GM23338 (cell line): ENCODE measurements at regions not wholly inside any gene's neighbourhood (a gene's known extent, or its start where the extent isn't known, plus 50 kb on each side); places are given as distances from the start of the nearest gene placed in this dataset.

ENCODE experiments used
- ATAC-seq: fragments of 200-7000 bp; cut with Tn5 transposase; 3 replicates; pipeline ENCODE4 v1.9.1; 2020
- DNase-seq: peaks from one replicate; pipeline ENCODE4 v3.0.0-alpha.2; 2015; ENCODE audit warnings: low spot score
- H2AFZ ChIP-seq: fragments of 200-600 bp; sonication (generic); 2 replicates; pipeline ENCODE4 v1.8.0; 2016; ENCODE audit warnings: antibody characterized with exemption, mild to moderate bottlenecking, moderate library complexity
- H3F3A ChIP-seq: fragments of 200-600 bp; sonication (generic); replicated peaks from 2 replicates; pipeline ENCODE4 v1.8.0; 2017; ENCODE audit warnings: antibody characterized with exemption, mixed run types, low read depth
- H3K27ac ChIP-seq: fragments of 200-600 bp; sonication (generic); 2 replicates; pipeline ENCODE4 v1.6.1; 2016; ENCODE audit warnings: low read depth
- H3K27me3 ChIP-seq: fragments of 200-600 bp; sonication (generic); 2 replicates; pipeline ENCODE4 v1.8.0; 2016; ENCODE audit warnings: mild to moderate bottlenecking, mixed run types, moderate library complexity; ENCODE audit not compliant: insufficient read depth
- H3K36me3 ChIP-seq: fragments of 200-600 bp; sonication (generic); 2 replicates; pipeline ENCODE4 v1.8.0; 2016; ENCODE audit warnings: mild to moderate bottlenecking; ENCODE audit not compliant: insufficient read depth
- H3K4me1 ChIP-seq: fragments of 200-600 bp; sonication (generic); 2 replicates; pipeline ENCODE4 v1.8.0; 2016; ENCODE audit warnings: mild to moderate bottlenecking, moderate library complexity; ENCODE audit not compliant: insufficient read depth
- H3K4me2 ChIP-seq: fragments of 200-600 bp; sonication (generic); 2 replicates; pipeline ENCODE4 v1.7.1; 2017; ENCODE audit warnings: mixed run types
- H3K4me3 ChIP-seq: fragments of 200-600 bp; sonication (generic); 2 replicates; pipeline ENCODE4 v1.6.1; 2016; ENCODE audit warnings: mixed run types
- H3K79me2 ChIP-seq: fragments of 200-600 bp; sonication (generic); replicated peaks from 2 replicates; pipeline ENCODE4 v1.8.0; 2017; ENCODE audit warnings: mild to moderate bottlenecking; ENCODE audit not compliant: insufficient read depth
- H3K9me2 ChIP-seq: fragments of 200-600 bp; sonication (generic); 2 replicates; pipeline ENCODE4 v1.8.0; 2017; ENCODE audit not compliant: insufficient read depth
- H4K20me1 ChIP-seq: fragments of 200-600 bp; sonication (generic); replicated peaks from 2 replicates; pipeline ENCODE4 v1.8.0; 2017; ENCODE audit warnings: mild to moderate bottlenecking; ENCODE audit not compliant: insufficient read depth
- H3K27ac Mint-ChIP-seq: 2 replicates; pipeline ENCODE4 v1.8.0; 2020; ENCODE audit warnings: inconsistent platforms, mild to moderate bottlenecking, moderate library complexity, mixed read lengths
- H3K27me3 Mint-ChIP-seq: 3 replicates; pipeline ENCODE4 v1.8.0; 2022; ENCODE audit warnings: low read depth, mild to moderate bottlenecking, moderate library complexity, mixed read lengths, inconsistent platforms; ENCODE audit not compliant: insufficient read depth, poor library complexity
- H3K36me3 Mint-ChIP-seq: 3 replicates; pipeline ENCODE4 v1.8.0; 2021; ENCODE audit warnings: low read depth, mild to moderate bottlenecking, inconsistent platforms, moderate library complexity, mixed read lengths
- H3K4me1 Mint-ChIP-seq: 3 replicates; pipeline ENCODE4 v1.8.0; 2020; ENCODE audit warnings: mild to moderate bottlenecking, inconsistent platforms, mixed read lengths
- H3K4me3 Mint-ChIP-seq: 3 replicates; pipeline ENCODE4 v1.8.0; 2021; ENCODE audit warnings: moderate library complexity, mild to moderate bottlenecking, inconsistent platforms, mixed read lengths
- H3K9me3 Mint-ChIP-seq: 3 replicates; pipeline ENCODE4 v1.8.0; 2020; ENCODE audit warnings: moderate library complexity, mild to moderate bottlenecking, inconsistent platforms, mixed read lengths
- EZH2 ChIP-seq: fragments of 200-600 bp; sonication (generic); IDR thresholded peaks from one replicate; pipeline ENCODE4 v1.8.0; 2017; ENCODE audit warnings: antibody characterized with exemption, mild to moderate bottlenecking, low read depth; ENCODE audit not compliant: unreplicated experiment
- EZH2phosphoT487 ChIP-seq: fragments of 200-600 bp; sonication (generic); IDR thresholded peaks from one replicate; pipeline ENCODE4 v1.8.1; 2018; ENCODE audit warnings: antibody characterized with exemption; ENCODE audit not compliant: unreplicated experiment
- JUNB ChIP-seq: IDR thresholded peaks from one replicate; pipeline ENCODE4 v1.6.1; 2016; ENCODE audit warnings: antibody characterized with exemption; ENCODE audit not compliant: unreplicated experiment
- NANOG ChIP-seq: IDR thresholded peaks from 2 replicates; pipeline ENCODE4 v1.6.1; 2016; ENCODE audit warnings: antibody characterized with exemption, borderline replicate concordance
- REST ChIP-seq: IDR thresholded peaks from one replicate; pipeline ENCODE4 v1.6.1; 2018; ENCODE audit warnings: antibody characterized with exemption; ENCODE audit not compliant: unreplicated experiment
- ZNF114 ChIP-seq: fragments of 250-450 bp; sonication (Bioruptor Pico); IDR thresholded peaks from 2 replicates; pipeline ENCODE4 v1.5.0; 2020; ENCODE audit warnings: mild to moderate bottlenecking, moderate library complexity

- H3K36me3 Mint-ChIP-seq = no peaks in the 10 kb centered on the region; the same call in 2 of the 3 replicates
- H3K27ac ChIP-seq = no peak overlapping the region
- no peaks in the 10 kb centered on the region for H3K36me3 ChIP-seq
- no peak for DNase-seq
- no peak for TF ChIP-seq REST
- TF ChIP-seq ZNF114 (CRISPR knock-in tag) = no peak
- H3K79me2 ChIP-seq = no peaks in the 10 kb centered on the region
- H3K4me3 ChIP-seq = no peak overlapping the region
- H3K27me3 ChIP-seq = no peaks in the 10 kb centered on the region
- H2AFZ ChIP-seq = no peak overlapping the region
- H3K4me1 ChIP-seq = no peaks in the 10 kb centered on the region
- no peak overlapping the region for H3K4me3 Mint-ChIP-seq
- ATAC-seq = no peak
- no peak overlapping the region for H3K4me2 ChIP-seq
- no peak overlapping the region for H3K27ac Mint-ChIP-seq
- H3K9me2 ChIP-seq = no peaks in the 10 kb centered on the region
- H3F3A ChIP-seq = no peaks in the 10 kb centered on the region
- no peaks in the 10 kb centered on the region; the same call in 2 of the 3 replicates for H3K9me3 Mint-ChIP-seq
- H3K27me3 Mint-ChIP-seq = peaks cover 3% of the 10 kb centered on the region
- no peaks in the 10 kb centered on the region for H4K20me1 ChIP-seq
- peaks cover 11% of the 10 kb centered on the region for H3K4me1 Mint-ChIP-seq
Observed at GRCh38 chr20:12821249-12821648, 187.5 kb upstream of the SPTLC3 start.

GRCh38 chr20:12823734-12824133 lies 185.0 kb upstream of the SPTLC3 start:
- Mint-ChIP-seq H3K27me3 (peaks cover 3% of the 10 kb centered on the region), H3K9me3 (no peaks in the 10 kb centered on the region; the same call in 2 of the 3 replicates), H3K4me1 (peaks cover 15% of the 10 kb centered on the region), H3K27ac (no peak overlapping the region), H3K36me3 (no peaks in the 10 kb centered on the region), H3K4me3 (no peak overlapping the region)
- Histone ChIP-seq H3K27me3 (no peaks in the 10 kb centered on the region), H3K4me2 (no peak overlapping the region), H3K9me2 (no peaks in the 10 kb centered on the region), H3F3A (no peaks in the 10 kb centered on the region), H3K4me3 (no peak overlapping the region), H3K79me2 (no peaks in the 10 kb centered on the region), H3K36me3 (no peaks in the 10 kb centered on the region), H3K27ac (no peak overlapping the region), H4K20me1 (no peaks in the 10 kb centered on the region), H3K4me1 (no peaks in the 10 kb centered on the region), H2AFZ (no peak overlapping the region)
- no peak for TF ChIP-seq EZH2phosphoT487
- TF ChIP-seq NANOG = no peak
- no peak for TF ChIP-seq EZH2
- no peak for TF ChIP-seq JUNB
- DNase-seq = no peak
- ATAC-seq = no peak
